K562 (cell line): ENCODE measurements at regions not wholly inside any gene's neighbourhood (a gene's known extent, or its start where the extent isn't known, plus 50 kb on each side); places are given as distances from the start of the nearest gene placed in this dataset.
A peak's percentile ranks its signal among the peaks of the same experiment; 100 is the strongest.

Source experiments
- BCOR ChIP-seq: fragments of 450-650 bp; IDR thresholded peaks from 2 replicates; pipeline ENCODE4 v1.6.1; 2016
- CBX5 ChIP-seq: IDR thresholded peaks from 2 replicates; pipeline ENCODE4 v1.6.1; 2014; ENCODE audit warnings: low read depth, borderline replicate concordance
- CCAR2 ChIP-seq: fragments of 200-400 bp; formaldehyde crosslinking; IDR thresholded peaks from 2 replicates; pipeline ENCODE4 v1.6.1; 2017; ENCODE audit warnings: mild to moderate bottlenecking, low read depth, low read length
- CHAMP1 ChIP-seq: fragments of 450-650 bp; IDR thresholded peaks from 2 replicates; pipeline ENCODE4 v1.6.1; 2016; ENCODE audit warnings: mild to moderate bottlenecking
- E2F5 ChIP-seq: sonication (generic); formaldehyde crosslinking; IDR thresholded peaks from 2 replicates; pipeline ENCODE4 v1.8.0; 2022; ENCODE audit warnings: mild to moderate bottlenecking, missing genetic modification reagents
- FOXP4 ChIP-seq: sonication (generic); formaldehyde crosslinking; IDR thresholded peaks from 2 replicates; pipeline ENCODE4 v1.8.0; 2022; ENCODE audit warnings: mild to moderate bottlenecking, missing genetic modification reagents, borderline replicate concordance
- FUS ChIP-seq: fragments of 200-400 bp; formaldehyde crosslinking; optimal IDR thresholded peaks from 2 replicates; pipeline ENCODE3; 2017; ENCODE audit warnings: low read depth, low read length
- HLTF ChIP-seq: fragments of 450-650 bp; IDR thresholded peaks from 2 replicates; pipeline ENCODE4 v1.6.1; 2016
- HNRNPK ChIP-seq: fragments of 200-400 bp; formaldehyde crosslinking; IDR thresholded peaks from one replicate; pipeline ENCODE4 v1.6.1; 2018; ENCODE audit warnings: mild to moderate bottlenecking, low read depth, low read length; ENCODE audit not compliant: poor library complexity, severe bottlenecking
- KAT7 ChIP-seq: sonication (generic); formaldehyde crosslinking; IDR thresholded peaks from 2 replicates; pipeline ENCODE4 v1.8.0; 2022; ENCODE audit warnings: missing genetic modification reagents, mild to moderate bottlenecking, borderline replicate concordance
- MBD2 ChIP-seq: sonication (generic); IDR thresholded peaks from 2 replicates; pipeline ENCODE4 v1.6.1; 2016; ENCODE audit warnings: low read depth, borderline replicate concordance
- MECOM ChIP-seq: fragments of 250-450 bp; sonication (Bioruptor Pico); IDR thresholded peaks from 2 replicates; pipeline ENCODE4 v1.8.0; 2022; ENCODE audit warnings: inconsistent platforms
- NKRF ChIP-seq: fragments of 450-650 bp; IDR thresholded peaks from 2 replicates; pipeline ENCODE4 v1.6.1; 2016; ENCODE audit warnings: borderline replicate concordance
- RAD51 ChIP-seq: fragments of 450-650 bp; IDR thresholded peaks from 2 replicates; pipeline ENCODE4 v1.7.1; 2016; ENCODE audit warnings: low read depth, mild to moderate bottlenecking, borderline replicate concordance
- RBBP5 ChIP-seq: fragments of 200-600 bp; sonication (generic); IDR thresholded peaks from 2 replicates; pipeline ENCODE4 v1.6.1; 2012; ENCODE audit warnings: borderline replicate concordance, mild to moderate bottlenecking, low read length, control low read depth, inconsistent platforms; ENCODE audit not compliant: insufficient read depth, poor library complexity, severe bottlenecking
- SNIP1 ChIP-seq: fragments of 450-650 bp; IDR thresholded peaks from 2 replicates; pipeline ENCODE4 v1.7.1; 2017; ENCODE audit warnings: low read depth, mild to moderate bottlenecking
- SRSF3 ChIP-seq: fragments of 200-400 bp; formaldehyde crosslinking; IDR thresholded peaks from 2 replicates; pipeline ENCODE4 v1.6.1; 2016; ENCODE audit warnings: mild to moderate bottlenecking, low read length, moderate library complexity; ENCODE audit not compliant: insufficient read depth
- SRSF7 ChIP-seq: fragments of 200-400 bp; formaldehyde crosslinking; optimal IDR thresholded peaks from 2 replicates; pipeline ENCODE3; 2017; ENCODE audit warnings: mild to moderate bottlenecking, low read depth, low read length
- U2AF1 ChIP-seq: fragments of 200-400 bp; formaldehyde crosslinking; optimal IDR thresholded peaks from 2 replicates; pipeline ENCODE3; 2017; ENCODE audit warnings: mild to moderate bottlenecking, low read depth, low read length, moderate library complexity
- ZNF436 ChIP-seq: fragments of 250-450, 450-650 bp; sonication (Bioruptor Pico); formaldehyde crosslinking; IDR thresholded peaks from 2 replicates; pipeline ENCODE4 v1.7.0; 2020; ENCODE audit warnings: mild to moderate bottlenecking

- TF ChIP-seq HNRNPK (no peak), RAD51 (no peak), BCOR (no peak), CBX5 (no peak), KAT7 (no peak), MECOM (CRISPR knock-in tag) (no peak), E2F5 (CRISPR knock-in tag) (no peak), HLTF (no peak), ZNF436 (CRISPR knock-in tag) (no peak), SNIP1 (no peak), RBBP5 (peak; percentile 57), SRSF7 (no peak), FUS (no peak), FOXP4 (no peak; the same call in 1 of the 2 replicates), SRSF3 (no peak), NKRF (no peak), CCAR2 (no peak), MBD2 (no peak), CHAMP1 (peak; percentile 86), U2AF1 (no peak)
These were observed 111.6 kb downstream of the BTC start (continued) for GRCh38 chr4:74682567-74683359.
